ENCODE measurements at regions not wholly inside any gene's neighbourhood (a gene's known extent, or its start where the extent isn't known, plus 50 kb on each side); places are given as distances from the start of the nearest gene placed in this dataset.

DNA sequence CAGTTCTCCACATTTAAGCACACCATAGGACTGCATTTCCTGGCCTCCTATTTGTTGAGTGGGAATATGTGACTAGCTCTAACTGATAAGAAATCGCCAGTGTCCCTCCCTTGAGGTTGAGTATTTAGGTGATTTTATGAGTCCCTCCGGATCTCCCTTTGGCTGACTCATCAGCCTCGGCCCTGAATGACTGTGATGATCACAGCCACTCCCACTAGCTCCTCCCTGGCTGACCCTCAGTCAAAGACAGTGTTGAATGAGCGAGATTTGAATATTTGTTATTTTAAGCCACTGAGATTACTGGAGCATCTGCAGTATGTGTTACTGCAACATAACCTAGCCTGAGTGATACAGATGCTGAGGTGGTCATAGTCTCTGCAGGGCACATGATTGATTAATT, 515.3 kb downstream of the EPHB1 start:
- H3K4me3 ChIP-seq (ENCODE audit: low read length), result no peak overlapping the region
- no peaks in the 10 kb centered on the region for H3K27me3 ChIP-seq (ENCODE audit: control insufficient read depth, insufficient read depth)
- no peak for DNase-seq
- H3K27ac ChIP-seq (ENCODE audit: low read length), result no peak overlapping the region
- H3K9me3 ChIP-seq (ENCODE audit: control insufficient read depth, low read length), result no peaks in the 10 kb centered on the region
- WGBS, result 35% methylated on average over 4 of the region's 4 CpGs
- intact Hi-C loops (cut with DNase I), result no loop called here
- H3K4me1 ChIP-seq (ENCODE audit: control insufficient read depth, insufficient read depth, low read length), result no peaks in the 10 kb centered on the region
- no peak for ATAC-seq

- Histone ChIP-seq H3K4me1 (ENCODE audit: control insufficient read depth, insufficient read depth, low read length) (no peaks in the 10 kb centered on the region), H3K27me3 (ENCODE audit: control insufficient read depth, insufficient read depth) (no peaks in the 10 kb centered on the region), H3K4me3 (ENCODE audit: low read length) (no peak overlapping the region), H3K9me3 (ENCODE audit: control insufficient read depth, low read length) (no peaks in the 10 kb centered on the region), H3K27ac (ENCODE audit: low read length) (no peak overlapping the region)
- ATAC-seq (no peak), DNase-seq (no peak)
- 80% methylated on average over 5 of the region's 5 CpGs for WGBS
- intact Hi-C loops (cut with DNase I), result no loop called here
These were observed 516.6 kb downstream of the EPHB1 start for GRCh38 chr3:135311699-135312098.

DNA sequence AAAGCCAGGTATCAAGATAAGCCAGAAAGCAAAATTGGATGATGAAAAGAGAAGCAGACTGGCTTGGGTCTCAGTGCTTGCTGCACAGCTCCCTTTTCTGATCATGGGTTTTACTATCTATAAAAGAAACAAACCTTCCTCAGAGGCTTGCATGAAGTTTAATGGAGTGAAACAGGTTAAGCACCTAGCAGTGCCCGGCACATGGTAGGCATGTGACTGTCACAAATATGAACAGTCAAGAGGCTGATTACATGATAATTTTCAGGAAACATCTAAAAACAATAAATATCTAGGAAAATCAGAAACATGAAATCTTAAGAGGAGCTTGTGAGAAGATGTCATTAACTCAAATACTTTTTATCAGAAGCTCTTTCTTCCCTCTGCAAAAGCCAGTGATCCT, 519.2 kb downstream of the EPHB1 start:
- Histone ChIP-seq H3K4me3 (ENCODE audit: low read length) (no peak overlapping the region), H3K27me3 (ENCODE audit: control insufficient read depth, insufficient read depth) (no peaks in the 10 kb centered on the region), H3K9me3 (ENCODE audit: control insufficient read depth, low read length) (no peaks in the 10 kb centered on the region), H3K4me1 (ENCODE audit: control insufficient read depth, insufficient read depth, low read length) (no peaks in the 10 kb centered on the region), H3K27ac (ENCODE audit: low read length) (no peak overlapping the region)
- DNase-seq, result no peak
- intact Hi-C loops (cut with DNase I), result no loop called here
- WGBS, result 86% methylated on average over 1 of the region's 1 CpG
- ATAC-seq, result no peak

DNA sequence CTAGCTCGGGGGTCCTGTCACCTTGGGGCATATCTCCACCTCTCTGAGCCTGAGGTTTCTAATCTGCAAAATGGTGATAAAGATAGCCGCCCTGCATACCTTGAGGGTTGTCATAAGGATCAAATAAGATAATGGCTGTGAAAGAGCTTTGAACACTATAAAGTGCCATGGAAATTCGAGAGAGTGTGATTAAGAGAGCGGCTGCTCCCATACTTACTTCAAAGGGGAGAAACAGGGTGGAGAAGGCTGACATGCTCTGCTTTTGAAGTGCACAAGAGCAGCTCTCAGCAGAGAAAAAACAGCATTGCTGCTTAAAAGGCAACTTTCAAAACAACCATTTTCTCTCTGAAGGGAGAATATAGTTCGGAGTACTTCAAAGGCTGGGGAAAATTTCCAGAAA, 529.2 kb downstream of the EPHB1 start:
- Histone ChIP-seq H3K9me3 (ENCODE audit: control insufficient read depth, low read length) (no peaks in the 10 kb centered on the region), H3K4me1 (ENCODE audit: control insufficient read depth, insufficient read depth, low read length) (no peaks in the 10 kb centered on the region), H3K27ac (ENCODE audit: low read length) (no peak overlapping the region), H3K4me3 (ENCODE audit: low read length) (no peak overlapping the region), H3K27me3 (ENCODE audit: control insufficient read depth, insufficient read depth) (no peaks in the 10 kb centered on the region)
- intact Hi-C loops (cut with DNase I), result no loop called here
- WGBS, result 31% methylated on average over 5 of the region's 5 CpGs
- no peak for DNase-seq
- no peak for ATAC-seq

GRCh38 chr3:135325096-135325495, 530.0 kb downstream of the EPHB1 start:
- no peak overlapping the region for H3K4me3 ChIP-seq (ENCODE audit: low read length)
- ATAC-seq, result no peak
- intact Hi-C loops (cut with DNase I), result no loop called here
- H3K4me1 ChIP-seq (ENCODE audit: control insufficient read depth, insufficient read depth, low read length), result no peaks in the 10 kb centered on the region
- 66% methylated on average over 1 of the region's 1 CpG for WGBS
- no peak for DNase-seq
- H3K27ac ChIP-seq (ENCODE audit: low read length), result no peak overlapping the region
- no peaks in the 10 kb centered on the region for H3K27me3 ChIP-seq (ENCODE audit: control insufficient read depth, insufficient read depth)
- no peaks in the 10 kb centered on the region for H3K9me3 ChIP-seq (ENCODE audit: control insufficient read depth, low read length)

DNA sequence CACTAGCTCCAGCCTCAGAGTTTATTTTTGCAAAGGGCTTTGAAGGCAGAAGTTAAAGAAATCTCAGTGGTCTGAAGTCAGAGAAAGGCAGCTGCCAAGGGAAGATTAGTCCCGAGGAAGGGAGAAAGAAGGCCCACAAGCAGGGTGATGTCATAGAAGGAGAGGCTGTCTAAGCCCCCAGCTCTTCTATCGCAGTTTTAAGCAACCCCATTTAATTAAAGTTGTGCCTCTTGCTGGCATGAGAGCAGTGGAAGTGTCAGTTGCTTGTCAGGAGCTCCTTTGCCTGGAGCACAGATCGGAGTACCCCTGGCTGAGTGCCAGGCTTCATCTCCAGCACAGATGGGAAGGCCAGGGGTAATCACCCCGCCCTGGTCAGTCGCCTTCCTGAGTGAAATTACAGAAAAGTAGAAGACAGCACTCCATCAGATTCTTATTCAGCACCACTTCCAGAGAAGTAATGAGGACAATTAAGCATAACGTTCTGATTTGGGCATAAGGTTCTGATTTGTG, 530.7 kb downstream of the EPHB1 start:
- 36% methylated on average over 6 of the region's 6 CpGs for WGBS
- intact Hi-C loops (cut with DNase I), result no loop called here
- ATAC-seq (no peak), DNase-seq (peak; percentile 18 to 64 (median 58))
- H3K27me3 ChIP-seq (ENCODE audit: control insufficient read depth, insufficient read depth), result no peaks in the 10 kb centered on the region
- no peaks in the 10 kb centered on the region for H3K9me3 ChIP-seq (ENCODE audit: control insufficient read depth, low read length)
- H3K4me3 ChIP-seq (ENCODE audit: low read length), result no peak overlapping the region
- no peak overlapping the region for H3K27ac ChIP-seq (ENCODE audit: low read length)
- no peaks in the 10 kb centered on the region for H3K4me1 ChIP-seq (ENCODE audit: control insufficient read depth, insufficient read depth, low read length)

DNA sequence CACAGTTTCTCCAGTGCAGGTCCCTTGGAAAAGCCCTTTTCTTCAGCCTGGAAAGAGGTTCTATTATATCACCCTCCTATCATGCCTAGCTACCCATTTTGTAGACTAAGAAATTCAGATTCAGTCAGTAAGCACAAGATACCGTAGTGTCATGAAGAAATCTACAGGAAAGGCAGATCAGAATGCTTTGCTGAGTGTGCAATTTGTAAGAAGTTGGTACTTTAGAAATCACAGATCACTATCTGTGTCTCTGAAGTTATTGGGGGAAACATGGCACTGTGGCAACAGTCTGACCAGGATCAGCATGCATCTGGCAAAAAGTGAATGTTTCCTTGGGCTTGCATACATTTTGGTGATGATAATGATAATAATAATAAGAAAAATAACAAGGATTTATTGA, 531.8 kb downstream of the EPHB1 start:
- no peaks in the 10 kb centered on the region for H3K27me3 ChIP-seq (ENCODE audit: control insufficient read depth, insufficient read depth)
- H3K4me1 ChIP-seq (ENCODE audit: control insufficient read depth, insufficient read depth, low read length), result no peaks in the 10 kb centered on the region
- H3K4me3 ChIP-seq (ENCODE audit: low read length), result no peak overlapping the region
- DNase-seq (no peak), ATAC-seq (no peak)
- no peaks in the 10 kb centered on the region for H3K9me3 ChIP-seq (ENCODE audit: control insufficient read depth, low read length)
- WGBS, result 84% methylated on average over 1 of the region's 1 CpG
- H3K27ac ChIP-seq (ENCODE audit: low read length), result no peak overlapping the region
- intact Hi-C loops (cut with DNase I), result no loop called here

GRCh38 chr3:135328036-135328435, 533.0 kb downstream of the EPHB1 start:
- Histone ChIP-seq H3K27me3 (ENCODE audit: control insufficient read depth, insufficient read depth) (no peaks in the 10 kb centered on the region), H3K9me3 (ENCODE audit: control insufficient read depth, low read length) (no peaks in the 10 kb centered on the region), H3K4me1 (ENCODE audit: control insufficient read depth, insufficient read depth, low read length) (no peaks in the 10 kb centered on the region), H3K4me3 (ENCODE audit: low read length) (no peak overlapping the region), H3K27ac (ENCODE audit: low read length) (no peak overlapping the region)
- intact Hi-C loops (cut with DNase I), result no loop called here
- DNase-seq, result no peak
- 78% methylated on average over 5 of the region's 5 CpGs for WGBS
- no peak for ATAC-seq

- Histone ChIP-seq H3K27me3 (ENCODE audit: control insufficient read depth, insufficient read depth) (no peaks in the 10 kb centered on the region), H3K27ac (ENCODE audit: low read length) (no peak overlapping the region), H3K9me3 (ENCODE audit: control insufficient read depth, low read length) (no peaks in the 10 kb centered on the region), H3K4me1 (ENCODE audit: control insufficient read depth, insufficient read depth, low read length) (no peaks in the 10 kb centered on the region), H3K4me3 (ENCODE audit: low read length) (no peak overlapping the region)
- DNase-seq (peak; percentile 22 to 53 (median 41)), ATAC-seq (peak; percentile 35 to 63)
- 27% methylated on average over 2 of the region's 2 CpGs for WGBS
- intact Hi-C loops (cut with DNase I), result no loop called here
These were observed 534.4 kb downstream of the EPHB1 start for GRCh38 chr3:135329479-135329878.

DNA sequence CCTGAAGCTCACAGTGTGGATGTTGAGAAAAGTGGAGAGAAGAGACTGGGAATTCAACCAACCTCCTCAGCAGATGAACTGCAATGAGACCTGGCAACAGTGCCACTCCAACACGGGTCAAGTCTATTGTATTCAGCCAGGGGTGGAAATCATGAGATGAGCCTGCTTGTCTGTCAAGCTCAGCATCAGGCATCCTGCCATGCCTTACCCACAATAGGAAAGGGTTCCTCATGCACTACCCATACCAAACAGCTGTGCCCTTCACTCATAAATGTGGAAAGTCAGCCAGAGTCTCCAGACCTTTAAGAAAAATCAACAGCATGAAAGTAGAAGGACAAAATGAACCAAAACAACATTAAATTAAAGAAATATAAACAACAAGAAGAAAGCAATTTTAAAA, 542.1 kb downstream of the EPHB1 start:
- Histone ChIP-seq H3K4me1 (ENCODE audit: control insufficient read depth, insufficient read depth, low read length) (no peaks in the 10 kb centered on the region), H3K27ac (ENCODE audit: low read length) (no peak overlapping the region), H3K9me3 (ENCODE audit: control insufficient read depth, low read length) (no peaks in the 10 kb centered on the region), H3K27me3 (ENCODE audit: control insufficient read depth, insufficient read depth) (peaks cover 3% of the 10 kb centered on the region), H3K4me3 (ENCODE audit: low read length) (no peak overlapping the region)
- 50% methylated on average over 1 of the region's 1 CpG for WGBS
- DNase-seq (no peak), ATAC-seq (no peak)
- intact Hi-C loops (cut with DNase I), result no loop called here

DNA sequence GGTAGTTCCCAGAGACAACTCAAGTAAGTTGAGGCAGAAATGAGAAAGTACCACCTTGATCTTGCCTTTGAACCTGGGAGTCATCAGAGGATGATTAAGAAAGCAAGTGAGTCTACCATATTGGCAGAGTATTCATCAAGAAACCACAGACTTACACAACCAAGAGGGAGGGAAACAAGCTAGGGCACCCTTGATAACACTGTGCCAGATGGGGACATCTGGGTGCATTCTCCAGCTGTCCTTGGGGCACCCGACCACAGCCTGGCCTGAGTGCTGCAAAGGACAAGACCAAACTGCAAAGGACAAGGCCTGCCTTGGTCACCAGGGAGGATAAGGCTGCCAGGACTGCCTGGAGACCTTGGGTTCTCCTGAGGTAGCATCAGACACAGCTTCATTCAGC, 553.6 kb downstream of the EPHB1 start:
- H3K4me3 ChIP-seq (ENCODE audit: low read length), result no peak overlapping the region
- H3K9me3 ChIP-seq (ENCODE audit: control insufficient read depth, low read length), result no peaks in the 10 kb centered on the region
- intact Hi-C loops (cut with DNase I), result no loop called here
- DNase-seq (no peak), ATAC-seq (no peak)
- 44% methylated on average over 1 of the region's 1 CpG for WGBS
- H3K27ac ChIP-seq (ENCODE audit: low read length), result no peak overlapping the region
- no peaks in the 10 kb centered on the region for H3K4me1 ChIP-seq (ENCODE audit: control insufficient read depth, insufficient read depth, low read length)
- no peaks in the 10 kb centered on the region for H3K27me3 ChIP-seq (ENCODE audit: control insufficient read depth, insufficient read depth)

DNA sequence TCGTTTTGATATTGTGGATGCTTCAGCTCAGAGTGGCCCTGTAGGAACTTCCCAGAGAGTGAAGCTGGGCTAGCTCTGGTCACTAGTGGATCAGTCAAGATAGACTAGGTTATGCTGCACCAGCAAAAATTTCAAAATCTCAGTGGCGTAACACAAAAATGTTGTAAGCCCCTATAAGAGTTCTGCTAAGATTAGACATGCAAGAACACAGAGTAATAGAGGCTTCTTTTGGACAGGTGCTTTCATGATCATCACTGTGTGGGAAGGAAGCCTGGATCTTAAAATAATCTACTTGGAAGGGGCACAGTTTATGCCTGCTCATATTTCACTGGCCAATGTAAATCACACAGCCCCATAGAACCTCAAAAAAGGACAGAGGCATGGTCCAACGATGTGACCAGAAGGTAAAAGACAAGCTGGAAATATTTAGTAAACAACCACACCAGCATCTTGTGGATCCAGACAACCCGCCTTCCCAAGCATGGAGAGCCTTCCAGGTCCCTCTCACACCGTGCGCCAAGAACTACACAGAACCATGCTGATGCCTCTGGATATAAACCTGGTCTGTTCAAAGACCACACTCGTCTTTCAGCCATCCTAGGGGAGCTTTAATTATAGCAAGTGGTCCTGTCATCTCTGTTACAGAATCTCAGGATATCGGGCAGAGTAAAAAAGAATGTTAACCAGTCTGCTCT, 554.3 kb downstream of the EPHB1 start:
- WGBS, result 77% methylated on average over 8 of the region's 8 CpGs
- Histone ChIP-seq H3K27me3 (ENCODE audit: control insufficient read depth, insufficient read depth) (no peaks in the 10 kb centered on the region), H3K4me1 (ENCODE audit: control insufficient read depth, insufficient read depth, low read length) (no peaks in the 10 kb centered on the region), H3K27ac (ENCODE audit: low read length) (no peak overlapping the region), H3K4me3 (ENCODE audit: low read length) (no peak overlapping the region), H3K9me3 (ENCODE audit: control insufficient read depth, low read length) (no peaks in the 10 kb centered on the region)
- intact Hi-C loops (cut with DNase I), result no loop called here
- ATAC-seq (no peak), DNase-seq (no peak)
